HPDE6-E6E7 (cell line): ENCODE measurements at regions not wholly inside any gene's neighbourhood (a gene's known extent, or its start where the extent isn't known, plus 50 kb on each side); places are given as distances from the start of the nearest gene placed in this dataset.

Experiments
- DNase-seq: peaks from one replicate; pipeline ENCODE4 v3.0.0; 2011; ENCODE audit warnings: missing footprints; ENCODE audit errors: extremely low spot score

- peak; percentile 60 for DNase-seq
Measured at GRCh38 chr4:29423836-29424721, 1296.1 kb upstream of the PCDH7 start.

DNA sequence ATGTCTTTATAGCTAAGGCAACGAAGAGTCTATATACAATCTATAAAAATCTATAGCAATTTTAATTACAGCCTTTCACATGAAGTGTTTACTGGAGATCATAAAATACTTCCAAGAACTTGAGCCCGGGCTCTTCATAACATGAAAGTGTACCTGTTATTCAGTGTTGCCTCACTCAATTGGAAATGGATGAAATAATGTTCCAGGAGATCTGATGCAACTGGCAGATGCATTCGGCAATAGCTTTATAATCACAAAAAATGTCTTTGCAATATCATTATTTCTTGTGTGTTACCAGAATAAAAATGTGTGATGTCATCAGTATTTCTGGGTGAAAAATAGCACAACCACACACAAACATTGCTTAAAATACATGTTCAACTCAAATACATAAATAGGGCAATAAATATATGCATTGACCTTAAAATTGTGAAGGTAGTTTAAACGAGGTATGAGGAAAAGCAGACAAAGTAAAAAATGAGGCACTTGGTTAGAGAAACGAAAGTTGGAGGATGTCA lies 1266.8 kb upstream of the PCDH7 start:
- DNase-seq, result no peak

GRCh38 chr4:29459926-29460325 lies 1260.2 kb upstream of the PCDH7 start:
- no peak for DNase-seq

- no peak for DNase-seq
Measured at GRCh38 chr4:29467044-29467717, 1253.0 kb upstream of the PCDH7 start.
